Panc1 (cell line): ENCODE measurements at regions not wholly inside any gene's neighbourhood (a gene's known extent, or its start where the extent isn't known, plus 50 kb on each side); places are given as distances from the start of the nearest gene placed in this dataset.
A peak's percentile ranks its signal among the peaks of the same experiment; 100 is the strongest.

Source experiments
- ATAC-seq: fragments of 200-7000 bp; cut with Tn5 transposase; 2 replicates; pipeline ENCODE4 v1.9.1; 2020; ENCODE audit warnings: mild to moderate bottlenecking, moderate library complexity
- BruUV-seq: library from RNA; stranded (reverse); fragments of 400-500 nt; replicated peaks from 2 replicates; lab custom pipeline; 2021; lab: Mats Ljungman, UMichigan
- CTCF ChIA-PET: fragments of 300-600 bp; sonication (Branson Sonifier 250); formaldehyde crosslinking; loops from one replicate; lab custom pipeline; 2022; ENCODE audit warnings: antibody characterized with exemption; lab: Charles Lee
- POLR2A ChIA-PET: fragments of 300-600 bp; sonication (Branson Sonifier 250); formaldehyde crosslinking; loops from one replicate; lab custom pipeline; 2022; ENCODE audit warnings: antibody characterized with exemption; lab: Charles Lee
- DNase-seq: peaks from one replicate; pipeline ENCODE4 v3.0.0-alpha.2; 2010; ENCODE audit warnings: low read depth, low spot score
- H3K27ac ChIP-seq: 2 replicates; pipeline ENCODE4 v1.5.1; 2011; ENCODE audit warnings: mild to moderate bottlenecking, low read length, inconsistent platforms
- H3K27me3 ChIP-seq: fragments of 200-500 bp; sonication (Bioruptor generic); 2 replicates; pipeline ENCODE4 v1.6.0; 2014; ENCODE audit warnings: low read length, inconsistent platforms; ENCODE audit not compliant: control insufficient read depth, insufficient read depth
- H3K36me3 ChIP-seq: fragments of 200-500 bp; sonication (Bioruptor generic); 2 replicates; pipeline ENCODE4 v1.5.1; 2014; ENCODE audit warnings: inconsistent platforms, mild to moderate bottlenecking, low read length, moderate library complexity; ENCODE audit not compliant: control insufficient read depth, insufficient read depth
- H3K4me1 ChIP-seq: 2 replicates; pipeline ENCODE4 v1.5.1; 2011; ENCODE audit warnings: inconsistent platforms, mild to moderate bottlenecking, low read length, moderate library complexity; ENCODE audit not compliant: control insufficient read depth, insufficient read depth
- H3K4me3 ChIP-seq, 2 experiments: 2 replicates each; pipeline ENCODE4 v1.5.1; 2011 to 2012; ENCODE audit warnings: low read depth in 2 of 2, low read length in 2 of 2, mild to moderate bottlenecking in 2 of 2, inconsistent platforms in 1 of 2, moderate library complexity in 1 of 2
- H3K9me3 ChIP-seq: fragments of 200-500 bp; sonication (Bioruptor generic); 2 replicates; pipeline ENCODE4 v1.5.1; 2014; ENCODE audit warnings: low read depth, mild to moderate bottlenecking, inconsistent platforms, low read length, moderate library complexity; ENCODE audit not compliant: control insufficient read depth, insufficient read depth
- CTCF ChIP-seq: fragments of 450-650 bp; IDR thresholded peaks from 2 replicates; pipeline ENCODE4 v1.5.1; 2017; ENCODE audit warnings: mild to moderate bottlenecking
- POLR2AphosphoS5 ChIP-seq: IDR thresholded peaks from 2 replicates; pipeline ENCODE4 v1.6.1; 2012; ENCODE audit warnings: mild to moderate bottlenecking, low read depth, low read length, moderate library complexity
- REST ChIP-seq, 2 experiments: IDR thresholded peaks; 2 replicates each; pipeline ENCODE4 v1.6.1; 2011 to 2012; ENCODE audit warnings: low read depth in 2 of 2, control low read depth in 1 of 2, low read length in 1 of 2, mild to moderate bottlenecking in 1 of 2, moderate library complexity in 1 of 2; ENCODE audit not compliant: insufficient read depth in 1 of 2
- SIN3A ChIP-seq: IDR thresholded peaks from 2 replicates; pipeline ENCODE4 v1.6.1; 2012; ENCODE audit warnings: low read depth, mild to moderate bottlenecking, low read length, moderate library complexity, borderline replicate concordance; ENCODE audit not compliant: insufficient read depth
- TCF7L2 ChIP-seq: IDR thresholded peaks from 2 replicates; pipeline ENCODE4 v1.6.1; 2011; ENCODE audit warnings: mild to moderate bottlenecking, low read depth, low read length, inconsistent platforms
- in situ Hi-C: cut with HindIII; loops from 2 replicates; pipeline ENCODE4 v1.10.0; 2016; ENCODE audit warnings: low sequenced_read_pairs, low pct_unique_long_range_greater_than_20kb
- intact Hi-C: fragments of 100-400 bp; cut with micrococcal nuclease; formaldehyde crosslinking; loops from one replicate; pipeline ENCODE4 v1.10.0; 2022; ENCODE audit not compliant: unreplicated experiment

- in situ Hi-C loops, result no loop called here
These were observed 115.1 kb upstream of the ZKSCAN2 start for GRCh38 chr16:25372716-25373115.

GRCh38 chr16:25371342-25371741 lies 113.7 kb upstream of the ZKSCAN2 start:
- POLR2A ChIA-PET, result no interaction called here
- DNase-seq (no peak), ATAC-seq (no peak)
- intact Hi-C loops, result no loop called here
- Histone ChIP-seq H3K9me3 (no peaks in the 10 kb centered on the region), H3K27ac (no peak overlapping the region), H3K4me3 (no peak overlapping the region), H3K36me3 (no peaks in the 10 kb centered on the region), H3K27me3 (no peaks in the 10 kb centered on the region), H3K4me1 (no peaks in the 10 kb centered on the region)
- BruUV-seq, result no TSS peak
- in situ Hi-C loops, result no loop called here
- TF ChIP-seq CTCF (no peak), POLR2AphosphoS5 (no peak), SIN3A (no peak), REST (IDR thresholded peaks at IDR 0.05; ENCODE audit: insufficient read depth in 1 of 2, low read depth in 2 of 2, low read length in 1 of 2) (no peak), TCF7L2 (no peak)
- CTCF ChIA-PET, result no interaction called here

More at GRCh38 chr16:25372716-25373115, 115.1 kb upstream of the ZKSCAN2 start:
- Histone ChIP-seq H3K9me3 (no peaks in the 10 kb centered on the region), H3K4me1 (no peaks in the 10 kb centered on the region), H3K27ac (no peak overlapping the region), H3K4me3 (no peak overlapping the region), H3K36me3 (no peaks in the 10 kb centered on the region), H3K27me3 (no peaks in the 10 kb centered on the region)
- TF ChIP-seq CTCF, result peak; percentile 18; the same call in 1 of the 2 replicates
- no peak for TF ChIP-seq SIN3A
- DNase-seq (no peak), ATAC-seq (no peak)
- POLR2A ChIA-PET, result interaction anchor here (0.6 kb wide), 1 partner anchor 322 kb away, joined by 13 read pairs; no protein-coding TSS in a partner anchor
- intact Hi-C loops, result no loop called here
- CTCF ChIA-PET, result interaction anchor here (0.7 kb wide), 1 partner anchor 63 kb away, joined by 3 read pairs; no protein-coding TSS in a partner anchor
- BruUV-seq, result no TSS peak
